ENCODE measurements at regions not wholly inside any gene's neighbourhood (a gene's known extent, or its start where the extent isn't known, plus 50 kb on each side); places are given as distances from the start of the nearest gene placed in this dataset.

DNA sequence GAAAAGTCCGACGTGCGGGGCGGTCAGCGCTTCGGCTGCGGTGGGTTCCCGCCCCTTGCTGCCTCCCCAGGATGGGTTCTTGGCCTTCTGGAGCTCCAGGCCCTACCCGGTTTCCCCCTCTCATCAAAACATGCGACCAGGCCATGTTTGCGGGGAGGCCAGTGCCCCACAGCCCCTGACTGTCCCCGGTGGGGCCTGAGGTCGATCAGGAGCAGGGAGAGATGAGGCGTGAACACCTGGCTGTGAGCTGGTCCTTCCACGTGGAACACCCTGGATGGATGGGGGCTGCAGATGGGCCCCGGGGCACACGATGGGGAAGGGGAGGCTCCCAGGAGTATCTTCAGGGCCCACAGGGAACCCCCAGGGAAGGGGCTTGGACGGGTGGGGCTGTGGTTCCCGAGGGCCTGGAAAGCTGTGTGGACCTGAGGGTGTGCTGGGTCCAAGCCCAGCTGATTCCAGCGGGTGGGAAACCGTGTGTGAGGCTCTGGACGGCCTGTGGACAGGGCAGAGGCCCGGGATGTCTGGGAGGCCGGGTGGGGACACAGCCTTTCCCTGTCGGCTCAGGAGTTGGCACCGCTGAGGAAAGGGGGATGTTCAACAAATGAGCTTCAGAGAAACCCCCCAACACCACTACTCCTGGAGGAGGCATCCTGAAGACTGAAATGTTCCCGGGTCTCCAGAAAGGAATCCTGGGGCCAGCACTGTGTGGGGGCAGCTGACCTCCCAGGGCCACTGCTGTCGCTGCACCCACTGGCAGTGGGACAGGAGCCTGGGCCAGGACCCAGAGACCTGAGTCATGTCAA is 187.0 kb upstream of the C14orf180 start:
- peaks cover 0 to 6% (median 0%) of the 10 kb centered on the region in 3 donors for H3K27me3 ChIP-seq
- H3K4me1 ChIP-seq: peaks cover 0 to 6% of the 10 kb centered on the region in 2 donors
- TF ChIP-seq, protein P1, sequence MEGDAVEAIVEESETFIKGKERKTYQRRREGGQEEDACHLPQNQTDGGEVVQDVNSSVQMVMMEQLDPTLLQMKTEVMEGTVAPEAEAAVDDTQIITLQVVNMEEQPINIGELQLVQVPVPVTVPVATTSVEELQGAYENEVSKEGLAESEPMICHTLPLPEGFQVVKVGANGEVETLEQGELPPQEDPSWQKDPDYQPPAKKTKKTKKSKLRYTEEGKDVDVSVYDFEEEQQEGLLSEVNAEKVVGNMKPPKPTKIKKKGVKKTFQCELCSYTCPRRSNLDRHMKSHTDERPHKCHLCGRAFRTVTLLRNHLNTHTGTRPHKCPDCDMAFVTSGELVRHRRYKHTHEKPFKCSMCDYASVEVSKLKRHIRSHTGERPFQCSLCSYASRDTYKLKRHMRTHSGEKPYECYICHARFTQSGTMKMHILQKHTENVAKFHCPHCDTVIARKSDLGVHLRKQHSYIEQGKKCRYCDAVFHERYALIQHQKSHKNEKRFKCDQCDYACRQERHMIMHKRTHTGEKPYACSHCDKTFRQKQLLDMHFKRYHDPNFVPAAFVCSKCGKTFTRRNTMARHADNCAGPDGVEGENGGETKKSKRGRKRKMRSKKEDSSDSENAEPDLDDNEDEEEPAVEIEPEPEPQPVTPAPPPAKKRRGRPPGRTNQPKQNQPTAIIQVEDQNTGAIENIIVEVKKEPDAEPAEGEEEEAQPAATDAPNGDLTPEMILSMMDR (IDR thresholded peaks at IDR 0.05 in 4 of 5, conservative IDR thresholded peaks at IDR 0.05 in 1 of 5): no peak
- no peak for TF ChIP-seq POLR2A (IDR thresholded peaks at IDR 0.05)
- peak overlapping the region in 3 of 4 donors; percentile 58 to 65 (median 60) for H3K27ac ChIP-seq
- in situ Hi-C loops (cut with MboI; ENCODE audit: low sequenced_read_pairs in 4 of 4): no loop called here
- intact Hi-C loops (cut with DNase I; ENCODE audit: low total_unique reads): no loop called here
- no peak for DNase-seq
- no peak overlapping the region for H3K4me3 ChIP-seq
- no peak for ATAC-seq
- H3K36me3 ChIP-seq: no peaks in the 10 kb centered on the region
- peaks cover 0 to 5% (median 0%) of the 10 kb centered on the region in 3 donors for H3K9me3 ChIP-seq

DNA sequence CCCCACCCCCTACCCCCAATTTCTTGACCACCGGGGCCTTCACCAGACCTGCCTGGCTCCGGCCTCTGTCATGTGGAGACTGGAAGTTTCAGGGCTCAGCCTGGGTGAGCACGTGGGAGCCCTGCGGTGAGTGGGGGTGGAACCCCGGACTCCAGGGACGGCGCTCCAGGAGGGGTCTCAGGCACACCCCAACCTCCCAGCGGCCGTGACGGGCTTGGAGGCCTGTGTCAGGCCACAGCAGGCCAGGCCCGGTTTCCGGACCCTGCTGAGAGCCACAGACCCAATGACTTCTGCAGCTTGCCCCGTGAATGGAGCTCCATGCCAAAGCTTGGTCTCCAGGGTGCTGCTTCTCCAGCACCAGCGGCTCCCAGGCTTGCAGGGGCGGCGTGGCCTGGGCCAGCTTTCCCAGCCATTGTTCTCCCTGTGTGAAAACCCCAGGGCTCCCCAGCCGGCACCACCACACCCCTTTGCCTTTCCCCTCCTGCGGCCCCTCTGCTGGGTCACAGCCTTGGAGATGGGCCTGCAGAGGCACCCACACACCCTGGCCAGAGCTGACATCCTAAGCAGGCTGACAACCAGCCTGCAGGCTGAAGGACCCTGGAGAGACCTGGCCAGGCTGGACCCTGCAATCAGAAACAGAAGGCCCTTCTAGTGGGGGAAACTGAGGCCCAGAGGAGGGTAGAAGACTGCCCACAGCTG is 186.2 kb upstream of the C14orf180 start:
- in situ Hi-C loops (cut with MboI; ENCODE audit: low sequenced_read_pairs in 4 of 4): no loop called here
- H3K4me3 ChIP-seq: no peak overlapping the region
- intact Hi-C loops (cut with DNase I; ENCODE audit: low total_unique reads): no loop called here
- H3K27ac ChIP-seq: peak overlapping the region in 3 of 4 donors; percentile 58 to 65 (median 60)
- H3K9me3 ChIP-seq: peaks cover 0 to 10% (median 0%) of the 10 kb centered on the region in 3 donors
- no peak for TF ChIP-seq POLR2A (IDR thresholded peaks at IDR 0.05)
- TF ChIP-seq, protein P1 (IDR thresholded peaks at IDR 0.05 in 4 of 5, conservative IDR thresholded peaks at IDR 0.05 in 1 of 5): no peak
- peak in 1 of 2 donors; percentile 38 for ATAC-seq
- H3K27me3 ChIP-seq: peaks cover 0 to 6% (median 0%) of the 10 kb centered on the region in 3 donors
- no peaks in the 10 kb centered on the region for H3K36me3 ChIP-seq
- H3K4me1 ChIP-seq: peaks cover 0 to 6% of the 10 kb centered on the region in 2 donors
- DNase-seq: no peak

DNA sequence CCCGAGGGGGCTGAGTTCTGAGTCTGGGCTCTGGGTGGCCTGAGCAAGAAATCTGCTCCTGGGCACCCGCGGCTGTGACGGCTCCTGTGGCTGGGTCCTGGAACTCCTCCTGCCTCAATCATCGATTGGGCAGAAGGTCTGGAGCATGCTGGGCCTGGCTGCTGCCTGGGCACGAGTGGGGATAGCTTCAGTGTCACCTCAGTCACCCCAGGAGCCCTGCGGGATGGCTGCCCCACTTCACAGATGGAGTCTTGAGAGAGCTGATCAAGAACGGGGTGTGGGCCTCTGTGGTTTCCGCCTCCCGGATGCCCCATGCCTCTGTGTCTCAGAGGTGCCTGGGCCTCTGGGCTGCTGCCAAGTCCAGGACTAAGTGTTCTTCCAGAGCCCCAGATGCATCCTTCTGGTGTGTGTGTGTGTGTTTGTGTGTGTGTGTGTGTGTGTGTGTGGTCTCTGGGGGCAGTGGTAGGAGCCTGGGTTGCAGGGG is 185.6 kb upstream of the C14orf180 start:
- no peak overlapping the region for H3K4me3 ChIP-seq
- in situ Hi-C loops (cut with MboI; ENCODE audit: low sequenced_read_pairs in 4 of 4): no loop called here
- ATAC-seq (peak; percentile 60 to 62), DNase-seq (peak; percentile 30 to 31)
- peaks cover 0 to 6% of the 10 kb centered on the region in 2 donors for H3K4me1 ChIP-seq
- no peaks in the 10 kb centered on the region for H3K36me3 ChIP-seq
- TF ChIP-seq, protein P1 (IDR thresholded peaks at IDR 0.05 in 4 of 5, conservative IDR thresholded peaks at IDR 0.05 in 1 of 5): no peak
- TF ChIP-seq POLR2A (IDR thresholded peaks at IDR 0.05): no peak
- intact Hi-C loops (cut with DNase I; ENCODE audit: low total_unique reads): no loop called here
- H3K27ac ChIP-seq: peak overlapping the region in 3 of 4 donors; percentile 58 to 65 (median 60)
- peaks cover 0 to 10% (median 0%) of the 10 kb centered on the region in 3 donors for H3K9me3 ChIP-seq
- H3K27me3 ChIP-seq: peaks cover 0 to 6% (median 0%) of the 10 kb centered on the region in 3 donors

- Histone ChIP-seq H3K4me1 (peaks cover 0 to 6% of the 10 kb centered on the region in 2 donors), H3K27me3 (peaks cover 0 to 6% (median 0%) of the 10 kb centered on the region in 3 donors), H3K4me3 (no peak overlapping the region), H3K27ac (no peak overlapping the region), H3K9me3 (peaks cover 0 to 10% (median 0%) of the 10 kb centered on the region in 3 donors), H3K36me3 (no peaks in the 10 kb centered on the region)
- in situ Hi-C loops (cut with MboI; ENCODE audit: low sequenced_read_pairs in 4 of 4) (no loop called here), intact Hi-C loops (cut with DNase I; ENCODE audit: low total_unique reads) (no loop called here)
- TF ChIP-seq, protein P1 (IDR thresholded peaks at IDR 0.05 in 4 of 5, conservative IDR thresholded peaks at IDR 0.05 in 1 of 5): no peak
- no peak for TF ChIP-seq POLR2A (IDR thresholded peaks at IDR 0.05)
- ATAC-seq: no peak
- DNase-seq: no peak
Observed at GRCh38 chr14:104394409-104394851, 185.1 kb upstream of the C14orf180 start.
